Gastrocnemius medialis (tissue), 4 donors: ENCODE measurements at regions not wholly inside any gene's neighbourhood (a gene's known extent, or its start where the extent isn't known, plus 50 kb on each side); places are given as distances from the start of the nearest gene placed in this dataset.

ENCODE experiments used
- ATAC-seq, 2 donors: fragments of 150-250 bp; one replicate each; pipeline ENCODE4 v1.9.1; 2016
- DNase-seq, 2 donors: peaks; one replicate each; pipeline ENCODE4 v3.0.0-alpha.2; 2019
- H3K27ac ChIP-seq, 4 donors: fragments of 200-600 bp; sonication (generic); 1 replicate in 1 of 4; 2 replicates in 3 of 4; pipeline ENCODE4 v1.5.1; 2016 to 2018; ENCODE audit warnings: mild to moderate bottlenecking in 2 of 4, moderate library complexity in 1 of 4
- H3K27me3 ChIP-seq, 3 donors: fragments of 200-600 bp; sonication (generic) in 2 of 3; 1 replicate in 1 of 3; 2 replicates in 2 of 3; pipeline versions ENCODE4 v1.5.1 to v1.6.0; 2016 to 2019; ENCODE audit warnings: mild to moderate bottlenecking in 1 of 3, moderate library complexity in 1 of 3
- H3K36me3 ChIP-seq, 2 donors: fragments of 200-600 bp; sonication (generic) in 1 of 2; one replicate each; pipeline ENCODE4 v1.5.1; 2017 to 2018
- H3K4me1 ChIP-seq, 2 donors: fragments of 200-600 bp; sonication (generic) in 1 of 2; one replicate each; pipeline ENCODE4 v1.5.1; 2016 to 2017; ENCODE audit warnings: mild to moderate bottlenecking in 2 of 2
- H3K4me3 ChIP-seq, 4 donors: fragments of 200-600 bp; sonication (generic) in 3 of 4; 1 replicate in 1 of 4; 2 replicates in 3 of 4; pipeline ENCODE4 v1.5.1; 2016 to 2019; ENCODE audit warnings: mild to moderate bottlenecking in 2 of 4
- H3K9me3 ChIP-seq, 3 donors: fragments of 200-600 bp; sonication (generic) in 2 of 3; 1 replicate in 1 of 3; 2 replicates in 2 of 3; pipeline ENCODE4 v1.5.1; 2016 to 2019
- POLR2A ChIP-seq, 2 donors: fragments of 450-650 bp; IDR thresholded peaks; one replicate each; pipeline ENCODE4 v1.6.1; 2017; ENCODE audit warnings: antibody characterized with exemption in 2 of 2, mild to moderate bottlenecking in 2 of 2, moderate library complexity in 2 of 2
- in situ Hi-C, 4 donors: fragments of 200-750 bp; cut with MboI; loops; one replicate each; pipeline versions ENCODE4 v1.15.0 to v1.8.0; 2017; ENCODE audit warnings: low sequenced_read_pairs in 4 of 4
- intact Hi-C: fragments of 100-400 bp; cut with DNase I; formaldehyde crosslinking; loops from one replicate; pipeline ENCODE4 v1.15.1; 2023; ENCODE audit warnings: low total_unique reads
- TF ChIP-seq, protein P1 (sequence below), 5 experiments: fragments of 450-650 bp in 3 of 5; fragments of 200-600 bp in 2 of 5; sonication (generic) in 2 of 5; IDR thresholded peaks in 4 of 5; conservative IDR thresholded peaks in 1 of 5; 1 replicate in 4 of 5; 2 replicates in 1 of 5; pipeline ENCODE4 v1.5.1; 2016 to 2019; ENCODE audit warnings: antibody characterized with exemption in 5 of 5, mild to moderate bottlenecking in 3 of 5, moderate library complexity in 3 of 5

DNA sequence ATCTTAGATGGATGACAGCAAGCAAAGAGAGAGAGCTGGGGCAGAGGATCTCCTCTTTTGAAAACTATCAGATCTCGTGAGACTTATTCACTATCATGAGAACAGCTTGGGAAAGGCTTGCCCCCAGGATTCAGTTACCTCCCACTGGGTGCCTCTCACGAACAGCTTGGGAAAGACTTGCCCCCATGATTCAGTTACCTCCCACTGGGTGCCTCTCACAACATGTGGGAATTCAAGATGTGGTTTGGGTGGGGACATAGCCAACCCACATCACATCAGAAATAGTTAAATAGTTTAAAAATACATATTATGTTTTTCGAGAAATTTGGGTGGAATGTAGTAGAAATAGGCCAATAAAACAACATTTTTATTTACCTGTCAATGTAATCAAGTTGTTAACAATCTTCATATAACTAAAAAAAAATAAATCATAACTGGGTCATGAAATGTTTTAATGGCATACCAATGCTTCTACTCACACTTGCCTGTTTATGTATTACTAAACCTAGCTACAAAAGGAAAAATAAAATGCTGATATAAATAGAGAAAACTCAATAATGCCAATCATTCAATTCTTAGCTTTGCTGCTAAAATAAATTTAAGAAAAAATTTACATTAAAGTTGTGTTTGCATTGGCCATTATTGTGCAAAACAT is 608.9 kb downstream of the SUCLG1 start:
- H3K4me1 ChIP-seq = no peaks in the 10 kb centered on the region
- no peaks in the 10 kb centered on the region for H3K27me3 ChIP-seq
- no peak overlapping the region for H3K27ac ChIP-seq
- H3K9me3 ChIP-seq = no peaks in the 10 kb centered on the region
- TF ChIP-seq POLR2A (IDR thresholded peaks at IDR 0.05) = no peak
- TF ChIP-seq, protein P1, sequence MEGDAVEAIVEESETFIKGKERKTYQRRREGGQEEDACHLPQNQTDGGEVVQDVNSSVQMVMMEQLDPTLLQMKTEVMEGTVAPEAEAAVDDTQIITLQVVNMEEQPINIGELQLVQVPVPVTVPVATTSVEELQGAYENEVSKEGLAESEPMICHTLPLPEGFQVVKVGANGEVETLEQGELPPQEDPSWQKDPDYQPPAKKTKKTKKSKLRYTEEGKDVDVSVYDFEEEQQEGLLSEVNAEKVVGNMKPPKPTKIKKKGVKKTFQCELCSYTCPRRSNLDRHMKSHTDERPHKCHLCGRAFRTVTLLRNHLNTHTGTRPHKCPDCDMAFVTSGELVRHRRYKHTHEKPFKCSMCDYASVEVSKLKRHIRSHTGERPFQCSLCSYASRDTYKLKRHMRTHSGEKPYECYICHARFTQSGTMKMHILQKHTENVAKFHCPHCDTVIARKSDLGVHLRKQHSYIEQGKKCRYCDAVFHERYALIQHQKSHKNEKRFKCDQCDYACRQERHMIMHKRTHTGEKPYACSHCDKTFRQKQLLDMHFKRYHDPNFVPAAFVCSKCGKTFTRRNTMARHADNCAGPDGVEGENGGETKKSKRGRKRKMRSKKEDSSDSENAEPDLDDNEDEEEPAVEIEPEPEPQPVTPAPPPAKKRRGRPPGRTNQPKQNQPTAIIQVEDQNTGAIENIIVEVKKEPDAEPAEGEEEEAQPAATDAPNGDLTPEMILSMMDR (IDR thresholded peaks at IDR 0.05 in 4 of 5, conservative IDR thresholded peaks at IDR 0.05 in 1 of 5) = no peak
- DNase-seq (no peak), ATAC-seq (no peak)
- no peaks in the 10 kb centered on the region for H3K36me3 ChIP-seq
- intact Hi-C loops = no loop called here
- in situ Hi-C loops = no loop called here
- H3K4me3 ChIP-seq = no peak overlapping the region

DNA sequence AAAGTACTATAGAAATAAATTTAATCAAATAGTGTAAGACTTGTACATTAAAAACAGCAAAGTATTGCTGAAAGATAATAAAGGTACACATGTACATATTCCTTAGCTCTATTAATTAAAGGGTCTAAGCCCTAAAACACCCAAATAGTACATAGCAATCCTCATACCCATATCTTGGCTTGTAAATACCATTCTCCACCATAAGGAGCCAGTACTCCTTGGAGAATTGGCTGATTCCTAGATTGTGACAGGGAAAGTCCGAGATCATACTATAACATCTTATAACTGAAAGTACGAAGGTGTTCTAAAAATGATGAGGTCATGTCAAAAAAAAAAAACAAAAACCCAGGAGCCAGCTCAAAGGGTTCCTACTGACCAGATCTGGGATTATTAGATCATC is 614.6 kb downstream of the SUCLG1 start:
- DNase-seq (no peak), ATAC-seq (no peak)
- no peaks in the 10 kb centered on the region for H3K36me3 ChIP-seq
- H3K9me3 ChIP-seq = no peaks in the 10 kb centered on the region
- H3K27ac ChIP-seq = no peak overlapping the region
- H3K4me1 ChIP-seq = no peaks in the 10 kb centered on the region
- no peaks in the 10 kb centered on the region for H3K27me3 ChIP-seq
- TF ChIP-seq, protein P1 (IDR thresholded peaks at IDR 0.05 in 4 of 5, conservative IDR thresholded peaks at IDR 0.05 in 1 of 5) = no peak
- no peak for TF ChIP-seq POLR2A (IDR thresholded peaks at IDR 0.05)
- in situ Hi-C loops (no loop called here), intact Hi-C loops (no loop called here)
- H3K4me3 ChIP-seq = no peak overlapping the region

DNA sequence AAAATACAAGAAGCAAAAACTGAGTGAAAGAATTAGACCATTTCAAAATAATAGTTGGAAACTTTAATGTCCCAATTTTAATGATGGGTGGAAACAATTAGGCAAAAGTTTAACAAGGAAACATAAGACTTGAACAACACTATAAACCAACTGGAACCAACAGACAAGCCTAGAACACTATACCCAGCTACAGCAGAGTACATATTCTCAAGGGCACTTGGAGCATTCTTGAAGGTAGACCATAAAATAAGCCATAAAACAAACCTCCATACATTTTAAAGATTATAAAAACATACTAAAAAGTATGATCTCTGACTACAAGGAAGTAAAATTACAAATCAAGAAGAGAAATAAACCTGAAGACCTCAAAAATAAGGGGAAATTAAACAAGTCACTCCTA is 616.7 kb downstream of the SUCLG1 start:
- no peaks in the 10 kb centered on the region for H3K9me3 ChIP-seq
- intact Hi-C loops = no loop called here
- no peaks in the 10 kb centered on the region for H3K4me1 ChIP-seq
- H3K27me3 ChIP-seq = no peaks in the 10 kb centered on the region
- no peak for ATAC-seq
- no peak overlapping the region for H3K27ac ChIP-seq
- H3K36me3 ChIP-seq = no peaks in the 10 kb centered on the region
- in situ Hi-C loops = no loop called here
- no peak overlapping the region for H3K4me3 ChIP-seq
- no peak for DNase-seq
- TF ChIP-seq, protein P1 (IDR thresholded peaks at IDR 0.05 in 4 of 5, conservative IDR thresholded peaks at IDR 0.05 in 1 of 5) = no peak
- TF ChIP-seq POLR2A (IDR thresholded peaks at IDR 0.05) = no peak

DNA sequence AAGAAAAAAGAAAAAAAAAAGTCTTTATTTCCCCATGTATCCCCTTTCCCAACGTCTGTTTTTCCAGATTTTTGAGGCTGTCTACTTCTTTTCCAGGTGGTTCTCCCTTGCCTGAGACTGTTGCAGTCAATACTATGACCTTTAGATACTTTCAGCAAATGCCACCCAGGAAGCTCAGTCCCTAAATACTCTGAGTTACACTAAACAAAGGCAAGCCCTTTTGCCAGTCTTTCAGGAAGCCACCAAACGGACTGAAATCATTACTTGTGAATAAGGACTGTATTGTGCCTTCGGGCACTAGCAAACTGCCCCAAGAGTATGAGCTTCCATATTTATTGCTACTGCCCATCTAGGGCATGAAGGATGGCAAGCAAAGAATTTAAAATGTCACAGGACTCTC is 621.3 kb downstream of the SUCLG1 start:
- DNase-seq (no peak), ATAC-seq (no peak)
- in situ Hi-C loops = no loop called here
- TF ChIP-seq, protein P1 (IDR thresholded peaks at IDR 0.05 in 4 of 5, conservative IDR thresholded peaks at IDR 0.05 in 1 of 5) = no peak
- TF ChIP-seq POLR2A (IDR thresholded peaks at IDR 0.05) = no peak
- no peaks in the 10 kb centered on the region for H3K4me1 ChIP-seq
- no peaks in the 10 kb centered on the region for H3K27me3 ChIP-seq
- no peaks in the 10 kb centered on the region for H3K9me3 ChIP-seq
- H3K27ac ChIP-seq = no peak overlapping the region
- intact Hi-C loops = no loop called here
- no peak overlapping the region for H3K4me3 ChIP-seq
- H3K36me3 ChIP-seq = no peaks in the 10 kb centered on the region

DNA sequence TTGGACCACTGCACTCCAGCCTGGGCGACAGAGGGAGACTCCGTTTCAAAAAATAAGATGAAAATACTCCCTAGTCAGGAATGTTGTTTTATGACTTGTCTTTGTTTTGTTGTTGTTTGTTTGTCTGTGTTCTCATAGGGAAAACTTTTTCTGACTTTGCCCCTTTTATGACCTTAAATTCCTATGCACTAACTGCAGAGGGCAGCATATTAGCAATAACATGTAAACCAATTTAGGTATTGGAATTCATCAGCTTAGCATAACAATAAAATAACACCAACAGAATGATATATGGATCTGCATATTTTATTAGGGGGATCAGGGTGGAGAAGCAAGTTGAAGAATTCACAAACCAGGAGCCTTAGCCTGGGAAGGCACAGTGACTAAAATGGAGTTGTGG is 631.5 kb downstream of the SUCLG1 start:
- Histone ChIP-seq H3K27me3 (no peaks in the 10 kb centered on the region), H3K27ac (no peak overlapping the region)

More for the DNA sequence above, 631.5 kb downstream of the SUCLG1 start:
- DNase-seq (no peak), ATAC-seq (no peak)
- no peaks in the 10 kb centered on the region for H3K4me1 ChIP-seq
- no peak overlapping the region for H3K4me3 ChIP-seq
- H3K9me3 ChIP-seq = no peaks in the 10 kb centered on the region
- in situ Hi-C loops = no loop called here
- no peak for TF ChIP-seq POLR2A (IDR thresholded peaks at IDR 0.05)
- TF ChIP-seq, protein P1 (IDR thresholded peaks at IDR 0.05 in 4 of 5, conservative IDR thresholded peaks at IDR 0.05 in 1 of 5) = no peak
- no peaks in the 10 kb centered on the region for H3K36me3 ChIP-seq
- intact Hi-C loops = no loop called here
